Caco-2 (cell line): ENCODE measurements at regions not wholly inside any gene's neighbourhood (a gene's known extent, or its start where the extent isn't known, plus 50 kb on each side); places are given as distances from the start of the nearest gene placed in this dataset.
A peak's percentile ranks its signal among the peaks of the same experiment; 100 is the strongest.

Experiments used
- BruUV-seq: library from RNA; stranded (reverse); fragments of 400-500 nt; replicated peaks from 2 replicates; lab custom pipeline; 2021; lab: Mats Ljungman, UMichigan
- CTCF ChIA-PET: fragments of 300-600 bp; sonication (Branson Sonifier 250); formaldehyde crosslinking; loops from one replicate; lab custom pipeline; 2022; ENCODE audit warnings: antibody characterized with exemption; lab: Charles Lee
- POLR2A ChIA-PET: fragments of 300-600 bp; sonication (Branson Sonifier 250); formaldehyde crosslinking; loops from one replicate; lab custom pipeline; 2022; ENCODE audit warnings: antibody characterized with exemption; lab: Charles Lee
- DNase-seq, 2 experiments: peaks; one replicate each; pipeline versions ENCODE4 v3.0.0 to v3.0.0-alpha.2; 2020 to 2022
- H3K27me3 ChIP-seq: replicated peaks from 2 replicates; pipeline ENCODE4 v1.6.0; 2011; ENCODE audit warnings: low read length; ENCODE audit not compliant: control insufficient read depth, insufficient read depth
- H3K36me3 ChIP-seq: 2 replicates; pipeline ENCODE4 v1.5.1; 2011; ENCODE audit warnings: low read length; ENCODE audit not compliant: control insufficient read depth, insufficient read depth
- H3K4me1 ChIP-seq: fragments of 250-450 bp; sonication (Bioruptor Pico); 2 replicates; pipeline ENCODE4 v1.5.1; 2020; ENCODE audit warnings: mild to moderate bottlenecking
- H3K4me3 ChIP-seq: 2 replicates; pipeline ENCODE4 v1.5.1; 2011; ENCODE audit warnings: low read depth, mild to moderate bottlenecking, control low read depth, low read length
- H3K9me3 ChIP-seq: fragments of 250-450 bp; sonication (Bioruptor Pico); 2 replicates; pipeline ENCODE4 v1.5.1; 2020; ENCODE audit warnings: mild to moderate bottlenecking, moderate library complexity
- H3K27ac Mint-ChIP-seq: one replicate; pipeline ENCODE4 v1.8.0; 2022; ENCODE audit warnings: mixed read lengths; ENCODE audit not compliant: unreplicated experiment
- H3K27me3 Mint-ChIP-seq: one replicate; pipeline ENCODE4 v1.8.0; 2022; ENCODE audit warnings: mixed read lengths; ENCODE audit not compliant: insufficient read depth, unreplicated experiment
- H3K36me3 Mint-ChIP-seq: one replicate; pipeline ENCODE4 v1.8.0; 2022; ENCODE audit warnings: mild to moderate bottlenecking, mixed read lengths; ENCODE audit not compliant: insufficient read depth, unreplicated experiment
- H3K4me1 Mint-ChIP-seq: one replicate; pipeline ENCODE4 v1.8.0; 2022; ENCODE audit warnings: low read depth, mixed read lengths; ENCODE audit not compliant: unreplicated experiment
- H3K4me3 Mint-ChIP-seq: one replicate; pipeline ENCODE4 v1.8.0; 2022; ENCODE audit warnings: mild to moderate bottlenecking, moderate library complexity, mixed read lengths; ENCODE audit not compliant: unreplicated experiment
- H3K9me3 Mint-ChIP-seq: one replicate; pipeline ENCODE4 v1.8.0; 2022; ENCODE audit warnings: mixed read lengths; ENCODE audit not compliant: unreplicated experiment
- intact Hi-C: fragments of 100-400 bp; cut with micrococcal nuclease; formaldehyde crosslinking; loops from one replicate; pipeline ENCODE4 v1.10.0; 2022; ENCODE audit not compliant: unreplicated experiment
- TF ChIP-seq, protein P1 (sequence below), 2 experiments: fragments of 200-600 bp in 1 of 2; IDR thresholded peaks; 1 replicate in 1 of 2; 2 replicates in 1 of 2; pipeline versions ENCODE4 v1.5.1 to v1.8.0; 2011 to 2022; ENCODE audit warnings: antibody characterized with exemption in 1 of 2, control low read depth in 1 of 2, inconsistent platforms in 1 of 2, low read depth in 1 of 2, low read length in 1 of 2, mild to moderate bottlenecking in 1 of 2, moderate library complexity in 1 of 2; ENCODE audit not compliant: insufficient read depth in 1 of 2, severe bottlenecking in 1 of 2, unreplicated experiment in 1 of 2

DNA sequence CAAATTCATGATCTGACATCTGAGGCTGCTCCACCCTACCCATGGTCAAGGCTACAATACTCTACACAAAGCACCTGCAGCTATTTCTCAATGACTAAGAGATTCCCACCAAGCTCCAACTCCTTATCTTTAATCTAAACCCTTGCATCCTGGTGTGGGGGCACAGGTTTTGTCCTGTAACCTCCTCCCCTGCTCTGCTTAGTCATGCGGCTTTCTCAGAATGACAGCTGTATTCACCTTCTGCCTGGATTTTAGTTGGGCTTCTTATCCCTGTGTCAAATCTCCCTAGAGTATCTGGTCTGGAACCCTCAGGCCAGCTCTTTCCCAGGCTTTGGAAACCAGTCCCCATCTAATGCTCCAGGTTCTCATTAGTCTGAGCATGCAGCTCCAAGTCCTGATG lies 159.0 kb downstream of the BARHL2 start:
- H3K9me3 ChIP-seq = no peaks in the 10 kb centered on the region
- intact Hi-C loops = no loop called here
- no peak overlapping the region for H3K4me3 Mint-ChIP-seq
- TF ChIP-seq, protein P1, sequence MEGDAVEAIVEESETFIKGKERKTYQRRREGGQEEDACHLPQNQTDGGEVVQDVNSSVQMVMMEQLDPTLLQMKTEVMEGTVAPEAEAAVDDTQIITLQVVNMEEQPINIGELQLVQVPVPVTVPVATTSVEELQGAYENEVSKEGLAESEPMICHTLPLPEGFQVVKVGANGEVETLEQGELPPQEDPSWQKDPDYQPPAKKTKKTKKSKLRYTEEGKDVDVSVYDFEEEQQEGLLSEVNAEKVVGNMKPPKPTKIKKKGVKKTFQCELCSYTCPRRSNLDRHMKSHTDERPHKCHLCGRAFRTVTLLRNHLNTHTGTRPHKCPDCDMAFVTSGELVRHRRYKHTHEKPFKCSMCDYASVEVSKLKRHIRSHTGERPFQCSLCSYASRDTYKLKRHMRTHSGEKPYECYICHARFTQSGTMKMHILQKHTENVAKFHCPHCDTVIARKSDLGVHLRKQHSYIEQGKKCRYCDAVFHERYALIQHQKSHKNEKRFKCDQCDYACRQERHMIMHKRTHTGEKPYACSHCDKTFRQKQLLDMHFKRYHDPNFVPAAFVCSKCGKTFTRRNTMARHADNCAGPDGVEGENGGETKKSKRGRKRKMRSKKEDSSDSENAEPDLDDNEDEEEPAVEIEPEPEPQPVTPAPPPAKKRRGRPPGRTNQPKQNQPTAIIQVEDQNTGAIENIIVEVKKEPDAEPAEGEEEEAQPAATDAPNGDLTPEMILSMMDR (IDR thresholded peaks at IDR 0.05; ENCODE audit: insufficient read depth in 1 of 2, low read depth in 1 of 2, low read length in 1 of 2, severe bottlenecking in 1 of 2, unreplicated experiment in 1 of 2) = no peak
- DNase-seq = no peak
- H3K27me3 Mint-ChIP-seq = peaks cover 8% of the 10 kb centered on the region
- no peaks in the 10 kb centered on the region for H3K9me3 Mint-ChIP-seq
- H3K27me3 ChIP-seq = no peaks in the 10 kb centered on the region
- no peaks in the 10 kb centered on the region for H3K36me3 ChIP-seq
- no TSS peak for BruUV-seq
- CTCF ChIA-PET = no interaction called here
- POLR2A ChIA-PET = no interaction called here
- H3K27ac Mint-ChIP-seq = no peak overlapping the region
- no peaks in the 10 kb centered on the region for H3K36me3 Mint-ChIP-seq
- H3K4me1 Mint-ChIP-seq = no peaks in the 10 kb centered on the region
- H3K4me3 ChIP-seq = no peak overlapping the region
- no peaks in the 10 kb centered on the region for H3K4me1 ChIP-seq

DNA sequence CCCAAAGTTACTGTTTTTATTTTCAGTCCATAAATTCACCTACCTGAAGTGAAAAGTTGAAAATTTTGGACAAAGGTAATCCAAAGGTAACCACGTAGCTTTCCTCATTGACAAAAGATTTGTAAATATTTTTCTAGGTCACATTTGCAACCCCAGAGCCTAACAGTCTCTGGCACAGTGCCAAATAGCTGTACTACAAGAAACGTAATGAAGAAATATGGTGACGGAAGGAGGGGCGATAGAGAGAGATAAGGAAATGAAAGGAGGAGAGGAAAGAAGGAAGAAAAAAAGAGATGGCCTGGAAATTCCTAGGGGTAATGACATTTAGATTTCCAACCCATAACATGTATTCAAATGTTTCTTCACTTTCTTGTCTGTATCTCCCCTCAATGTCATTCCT lies 159.4 kb downstream of the BARHL2 start:
- H3K4me1 Mint-ChIP-seq = no peaks in the 10 kb centered on the region
- H3K36me3 Mint-ChIP-seq = no peaks in the 10 kb centered on the region
- Histone ChIP-seq H3K9me3 (no peaks in the 10 kb centered on the region), H3K27me3 (no peaks in the 10 kb centered on the region), H3K4me1 (no peaks in the 10 kb centered on the region), H3K36me3 (no peaks in the 10 kb centered on the region), H3K4me3 (no peak overlapping the region)
- ChIA-PET POLR2A (no interaction called here), CTCF (no interaction called here)
- peaks cover 8% of the 10 kb centered on the region for H3K27me3 Mint-ChIP-seq
- BruUV-seq = no TSS peak
- H3K27ac Mint-ChIP-seq = no peak overlapping the region
- H3K4me3 Mint-ChIP-seq = no peak overlapping the region
- no peak for DNase-seq
- no peaks in the 10 kb centered on the region for H3K9me3 Mint-ChIP-seq
- TF ChIP-seq, protein P1 (IDR thresholded peaks at IDR 0.05; ENCODE audit: insufficient read depth in 1 of 2, low read depth in 1 of 2, low read length in 1 of 2, severe bottlenecking in 1 of 2, unreplicated experiment in 1 of 2) = no peak
- intact Hi-C loops = no loop called here

DNA sequence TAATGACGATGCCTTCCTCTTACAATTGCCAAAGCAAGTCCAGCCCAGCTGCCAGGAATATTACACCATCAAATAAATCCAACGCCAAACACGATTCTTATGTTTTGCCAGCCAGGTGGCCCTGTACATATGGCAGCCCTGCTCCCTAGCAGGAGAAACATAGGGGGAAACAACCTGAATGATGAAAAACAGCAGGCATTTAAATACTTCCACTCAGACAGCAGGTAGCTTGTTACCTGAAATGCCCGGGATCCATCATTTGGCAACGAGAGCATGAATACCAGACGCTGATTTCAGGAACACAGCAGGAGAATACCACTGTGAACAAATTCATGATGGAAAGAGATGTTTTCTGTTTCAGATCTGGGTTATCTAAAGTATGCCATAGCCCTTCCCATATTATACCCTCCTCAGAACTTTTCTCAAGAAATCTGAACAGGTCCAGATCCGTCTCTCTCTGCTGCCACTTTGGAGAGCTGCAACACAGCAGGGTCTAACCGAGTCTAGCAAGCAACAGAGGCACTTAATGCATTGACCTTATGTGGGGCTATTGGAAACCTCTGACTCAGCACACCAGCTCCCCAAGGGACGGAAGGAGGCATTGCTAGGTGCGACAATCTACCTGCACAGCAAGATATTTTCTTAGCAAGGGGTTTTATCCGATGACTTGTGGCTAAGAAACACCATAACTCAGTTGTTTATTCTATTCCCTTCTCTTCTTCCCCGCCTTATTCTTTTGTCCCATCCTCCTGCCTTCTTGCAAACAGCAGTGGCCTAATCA lies 166.3 kb downstream of the BARHL2 start:
- Mint-ChIP-seq H3K9me3 (no peaks in the 10 kb centered on the region), H3K4me3 (no peak overlapping the region), H3K4me1 (no peaks in the 10 kb centered on the region), H3K27me3 (peaks cover 9% of the 10 kb centered on the region), H3K36me3 (no peaks in the 10 kb centered on the region), H3K27ac (no peak overlapping the region)
- no TSS peak for BruUV-seq
- intact Hi-C loops = no loop called here
- CTCF ChIA-PET = no interaction called here
- TF ChIP-seq, protein P1 (IDR thresholded peaks at IDR 0.05; ENCODE audit: insufficient read depth in 1 of 2, low read depth in 1 of 2, low read length in 1 of 2, severe bottlenecking in 1 of 2, unreplicated experiment in 1 of 2) = peak in 1 of 2 experiments; percentile 37
- POLR2A ChIA-PET = no interaction called here
- Histone ChIP-seq H3K27me3 (no peaks in the 10 kb centered on the region), H3K4me1 (no peaks in the 10 kb centered on the region), H3K36me3 (no peaks in the 10 kb centered on the region), H3K9me3 (no peaks in the 10 kb centered on the region), H3K4me3 (no peak overlapping the region)
- DNase-seq = peak in 1 of 2 experiments; percentile 5
